Breast epithelium (tissue), 4 donors: ENCODE measurements at regions not wholly inside any gene's neighbourhood (a gene's known extent, or its start where the extent isn't known, plus 50 kb on each side); places are given as distances from the start of the nearest gene placed in this dataset.

Source experiments
- DNase-seq, 2 donors: peaks; one replicate each; pipeline ENCODE4 v3.0.0-alpha.2; 2019; ENCODE audit warnings: low spot score in 2 of 2
- H3K27ac ChIP-seq, 2 donors: fragments of 200-600 bp; sonication (generic) in 1 of 2; one replicate each; pipeline ENCODE4 v1.5.1; 2016 to 2019; ENCODE audit warnings: mild to moderate bottlenecking in 1 of 2
- H3K27me3 ChIP-seq, 2 donors: fragments of 200-600 bp; sonication (generic) in 1 of 2; one replicate each; pipeline versions ENCODE4 v1.5.1 to v1.6.0; 2017 to 2019; ENCODE audit warnings: control low read depth in 1 of 2, mild to moderate bottlenecking in 1 of 2
- H3K36me3 ChIP-seq: fragments of 200-600 bp; one replicate; pipeline ENCODE4 v1.5.1; 2019
- H3K4me1 ChIP-seq, 2 donors: fragments of 200-600 bp; sonication (generic); one replicate each; pipeline ENCODE4 v1.5.1; 2016 to 2019; ENCODE audit warnings: control low read depth in 1 of 2
- H3K4me3 ChIP-seq, 3 donors: fragments of 200-600 bp; sonication (generic); 1 replicate in 2 of 3; 2 replicates in 1 of 3; pipeline ENCODE4 v1.5.1; 2016 to 2019; ENCODE audit warnings: mild to moderate bottlenecking in 3 of 3, moderate library complexity in 2 of 3
- H3K9me3 ChIP-seq, 2 donors: fragments of 200-600 bp; sonication (generic) in 1 of 2; one replicate each; pipeline ENCODE4 v1.5.1; 2016 to 2019; ENCODE audit warnings: control low read depth in 1 of 2
- CTCF ChIP-seq, 3 donors: fragments of 450-650 bp; IDR thresholded peaks; one replicate each; pipeline ENCODE4 v1.5.1; 2016 to 2017; ENCODE audit warnings: antibody characterized with exemption in 3 of 3, mild to moderate bottlenecking in 3 of 3, moderate library complexity in 3 of 3
- POLR2A ChIP-seq: fragments of 450-650 bp; IDR thresholded peaks from one replicate; pipeline ENCODE4 v1.6.1; 2016; ENCODE audit warnings: antibody characterized with exemption, mild to moderate bottlenecking, moderate library complexity
- POLR2AphosphoS5 ChIP-seq, 3 donors: sonication (generic); formaldehyde crosslinking; IDR thresholded peaks; one replicate each; pipeline ENCODE4 v1.6.1; 2017; ENCODE audit warnings: antibody characterized with exemption in 3 of 3
- intact Hi-C: fragments of 100-400 bp; cut with DNase I; formaldehyde crosslinking; loops from one replicate; pipeline ENCODE4 v1.15.1; 2023; ENCODE audit warnings: low total_unique reads

GRCh38 chr5:54624805-54625568 lies 107.4 kb downstream of the SNX18 start:
- TF ChIP-seq POLR2AphosphoS5 (IDR thresholded peaks at IDR 0.05), result no peak
- TF ChIP-seq POLR2A, result no peak
- no peak for TF ChIP-seq CTCF (IDR thresholded peaks at IDR 0.05)
- no peaks in the 10 kb centered on the region for H3K9me3 ChIP-seq
- intact Hi-C loops, result loop anchor here (1.0 kb wide), 1 partner anchor 13 kb away; no protein-coding TSS in a partner anchor
- no peaks in the 10 kb centered on the region for H3K27me3 ChIP-seq
- H3K4me1 ChIP-seq, result no peaks in the 10 kb centered on the region
- no peak for DNase-seq
- H3K27ac ChIP-seq, result no peak overlapping the region
- no peaks in the 10 kb centered on the region for H3K36me3 ChIP-seq
- H3K4me3 ChIP-seq, result no peak overlapping the region

GRCh38 chr5:54621709-54622108 lies 104.2 kb downstream of the SNX18 start:
- TF ChIP-seq POLR2AphosphoS5 (IDR thresholded peaks at IDR 0.05) (no peak), CTCF (IDR thresholded peaks at IDR 0.05) (no peak), POLR2A (no peak)
- no peaks in the 10 kb centered on the region for H3K4me1 ChIP-seq
- DNase-seq, result no peak
- no peaks in the 10 kb centered on the region for H3K27me3 ChIP-seq
- no peak overlapping the region for H3K27ac ChIP-seq
- no peaks in the 10 kb centered on the region for H3K9me3 ChIP-seq
- no peaks in the 10 kb centered on the region for H3K36me3 ChIP-seq
- no peak overlapping the region for H3K4me3 ChIP-seq
- intact Hi-C loops, result no loop called here

- DNase-seq, result no peak
- intact Hi-C loops, result no loop called here
- H3K36me3 ChIP-seq, result no peaks in the 10 kb centered on the region
- no peaks in the 10 kb centered on the region for H3K9me3 ChIP-seq
- no peaks in the 10 kb centered on the region for H3K4me1 ChIP-seq
- H3K27ac ChIP-seq, result no peak overlapping the region
- no peaks in the 10 kb centered on the region for H3K27me3 ChIP-seq
- no peak overlapping the region for H3K4me3 ChIP-seq
- TF ChIP-seq CTCF (IDR thresholded peaks at IDR 0.05), result no peak
- TF ChIP-seq POLR2A, result no peak
- no peak for TF ChIP-seq POLR2AphosphoS5 (IDR thresholded peaks at IDR 0.05)
Measured at GRCh38 chr5:54621048-54621447, 103.5 kb downstream of the SNX18 start.

GRCh38 chr5:54620141-54620933 lies 102.8 kb downstream of the SNX18 start:
- H3K27ac ChIP-seq, result peak overlapping the region; percentile 10 to 35

More at GRCh38 chr5:54620141-54620933, 102.8 kb downstream of the SNX18 start:
- Histone ChIP-seq H3K9me3 (no peaks in the 10 kb centered on the region), H3K4me1 (no peaks in the 10 kb centered on the region), H3K36me3 (no peaks in the 10 kb centered on the region), H3K27me3 (no peaks in the 10 kb centered on the region), H3K4me3 (no peak overlapping the region)
- peak in 1 of 2 donors; percentile 47 for DNase-seq
- no peak for TF ChIP-seq POLR2AphosphoS5 (IDR thresholded peaks at IDR 0.05)
- no peak for TF ChIP-seq POLR2A
- TF ChIP-seq CTCF (IDR thresholded peaks at IDR 0.05), result no peak
- intact Hi-C loops, result no loop called here
